ENCODE measurements at regions not wholly inside any gene's neighbourhood (a gene's known extent, or its start where the extent isn't known, plus 50 kb on each side); places are given as distances from the start of the nearest gene placed in this dataset.

DNA sequence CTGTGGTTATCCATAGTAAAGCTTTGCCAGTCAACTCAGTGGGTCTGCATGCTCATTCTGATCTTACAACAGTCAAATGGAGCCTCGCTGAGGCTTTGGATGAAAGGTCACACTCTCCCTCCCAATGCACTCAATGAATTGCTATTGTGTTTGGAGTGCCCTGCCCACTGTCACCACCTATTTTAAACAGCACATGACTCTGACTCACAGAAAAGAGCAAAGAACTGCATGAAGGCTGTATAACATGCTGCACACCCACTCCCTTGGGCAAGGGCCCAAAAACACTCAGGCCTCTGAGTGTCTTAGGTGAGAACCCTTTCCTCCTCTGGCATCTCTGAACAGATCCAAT, 118.7 kb upstream of the CCDC112 start:
- TF ChIP-seq, protein P1, sequence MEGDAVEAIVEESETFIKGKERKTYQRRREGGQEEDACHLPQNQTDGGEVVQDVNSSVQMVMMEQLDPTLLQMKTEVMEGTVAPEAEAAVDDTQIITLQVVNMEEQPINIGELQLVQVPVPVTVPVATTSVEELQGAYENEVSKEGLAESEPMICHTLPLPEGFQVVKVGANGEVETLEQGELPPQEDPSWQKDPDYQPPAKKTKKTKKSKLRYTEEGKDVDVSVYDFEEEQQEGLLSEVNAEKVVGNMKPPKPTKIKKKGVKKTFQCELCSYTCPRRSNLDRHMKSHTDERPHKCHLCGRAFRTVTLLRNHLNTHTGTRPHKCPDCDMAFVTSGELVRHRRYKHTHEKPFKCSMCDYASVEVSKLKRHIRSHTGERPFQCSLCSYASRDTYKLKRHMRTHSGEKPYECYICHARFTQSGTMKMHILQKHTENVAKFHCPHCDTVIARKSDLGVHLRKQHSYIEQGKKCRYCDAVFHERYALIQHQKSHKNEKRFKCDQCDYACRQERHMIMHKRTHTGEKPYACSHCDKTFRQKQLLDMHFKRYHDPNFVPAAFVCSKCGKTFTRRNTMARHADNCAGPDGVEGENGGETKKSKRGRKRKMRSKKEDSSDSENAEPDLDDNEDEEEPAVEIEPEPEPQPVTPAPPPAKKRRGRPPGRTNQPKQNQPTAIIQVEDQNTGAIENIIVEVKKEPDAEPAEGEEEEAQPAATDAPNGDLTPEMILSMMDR (conservative IDR thresholded peaks at IDR 0.05 in 1 of 2, IDR thresholded peaks at IDR 0.05 in 1 of 2; ENCODE audit: extremely low read depth in 1 of 2, insufficient read depth in 1 of 2, low read depth in 1 of 2, low read length in 2 of 2) = no peak
- TF ChIP-seq EZH2 (IDR thresholded peaks at IDR 0.05; ENCODE audit: borderline replicate concordance, low read length) = no peak

All from mammary epithelial cell (primary cell).